ENCODE measurements at regions not wholly inside any gene's neighbourhood (a gene's known extent, or its start where the extent isn't known, plus 50 kb on each side); places are given as distances from the start of the nearest gene placed in this dataset.
"Not testable (repeated sequence)": the region's sequence is repeated elsewhere in the genome, so short reads cannot be mapped to it uniquely, and the experiment has no call there.

GRCh38 chr10:30728766-30729165 is 99.2 kb upstream of the LYZL2 start:
- no peak for DNase-seq

DNA sequence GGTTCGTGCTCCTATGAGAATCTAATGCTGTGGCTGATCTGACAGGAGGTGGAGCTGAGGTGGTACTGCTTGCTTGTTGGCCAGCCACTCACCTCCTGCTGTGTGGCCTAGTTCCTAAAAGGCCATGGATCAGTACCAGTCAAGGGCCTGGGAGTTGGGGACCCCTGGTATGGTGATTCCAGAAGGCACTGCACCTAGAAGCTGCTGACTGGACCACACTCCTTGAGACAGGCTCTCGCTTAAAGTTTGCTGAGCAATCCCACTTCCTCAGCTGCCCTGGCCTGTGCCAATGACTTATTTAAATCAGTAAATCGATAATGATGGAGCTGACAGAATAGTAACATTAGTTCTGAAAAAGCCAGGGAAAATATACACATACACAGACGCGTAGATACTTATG is 98.6 kb upstream of the LYZL2 start:
- DNase-seq = no peak

GRCh38 chr10:30727524-30727923 is 98.0 kb upstream of the LYZL2 start:
- no peak for DNase-seq

GRCh38 chr10:30726783-30727414 is 97.3 kb upstream of the LYZL2 start:
- not testable (repeated sequence) for DNase-seq

DNA sequence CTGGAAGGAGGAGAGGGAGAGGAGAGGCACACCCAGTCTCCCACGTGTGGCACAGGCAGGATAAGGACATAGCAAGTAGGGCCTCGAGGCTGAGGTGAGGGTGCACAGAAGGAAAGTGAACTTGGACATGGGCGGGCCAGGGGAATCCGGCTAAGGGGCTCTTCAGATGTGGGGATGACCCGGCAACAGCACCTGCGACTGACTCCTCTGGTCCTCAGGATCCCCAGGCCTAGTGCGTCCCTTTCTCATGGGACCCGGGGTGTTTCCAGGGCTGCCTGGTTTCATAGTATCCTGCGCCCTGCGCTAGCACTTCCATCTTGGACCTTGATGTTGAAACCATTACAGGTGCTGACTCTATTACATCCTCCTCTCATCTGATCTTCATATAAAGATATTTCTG is 96.1 kb upstream of the LYZL2 start:
- DNase-seq = no peak

DNA sequence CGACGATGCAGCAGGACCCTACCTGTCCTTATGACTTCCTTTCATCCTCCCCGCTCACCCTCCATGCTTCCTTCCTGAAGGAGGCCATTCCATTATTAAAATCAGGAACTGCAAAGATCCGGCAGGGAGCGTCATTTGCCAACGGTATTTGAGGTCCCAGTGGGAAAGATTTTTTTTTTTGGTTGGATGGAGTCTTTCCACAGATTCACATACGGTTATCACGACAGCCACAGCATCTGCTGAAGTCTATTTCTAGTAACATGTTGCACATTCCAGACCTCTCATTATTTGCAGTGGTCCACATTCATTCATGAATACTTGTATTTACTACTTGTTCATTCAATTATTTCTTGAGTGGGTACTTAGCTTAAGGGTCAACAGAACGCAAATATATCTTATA is 94.7 kb upstream of the LYZL2 start:
- no peak for DNase-seq

DNA sequence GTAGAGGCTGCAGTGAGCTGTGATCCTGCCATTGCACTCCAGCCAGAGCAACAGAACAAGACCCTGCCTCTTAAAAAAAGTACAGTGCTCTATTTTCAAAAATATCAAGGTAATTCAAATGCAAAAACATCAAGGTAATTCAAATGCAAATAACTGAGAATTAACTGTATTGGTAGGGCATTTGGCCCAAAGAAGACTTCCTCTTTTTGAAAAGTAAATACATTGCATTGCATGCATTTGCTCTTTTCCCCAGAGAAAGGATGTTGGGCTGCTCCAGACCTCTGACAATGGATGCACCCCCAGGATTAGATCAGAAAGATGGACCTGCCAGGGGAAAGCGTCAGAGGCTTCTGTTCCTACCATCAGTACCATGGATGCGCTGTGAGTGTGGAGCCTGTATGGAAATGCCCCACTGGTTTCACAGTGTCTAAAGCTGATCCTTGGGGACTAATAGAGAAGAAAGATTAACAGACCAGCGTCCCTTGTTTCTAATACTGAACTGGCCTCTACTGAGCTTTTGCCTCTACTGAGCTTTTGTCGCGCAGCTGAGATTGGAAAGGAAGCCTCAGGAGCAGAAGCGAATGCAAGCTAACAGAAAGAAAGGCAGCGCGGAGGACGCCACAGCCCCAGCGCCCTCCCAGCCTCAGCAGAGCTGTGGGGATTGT is 93.5 kb upstream of the LYZL2 start:
- DNase-seq = no peak

GRCh38 chr10:30719832-30720231 is 90.3 kb upstream of the LYZL2 start:
- DNase-seq = no peak

DNA sequence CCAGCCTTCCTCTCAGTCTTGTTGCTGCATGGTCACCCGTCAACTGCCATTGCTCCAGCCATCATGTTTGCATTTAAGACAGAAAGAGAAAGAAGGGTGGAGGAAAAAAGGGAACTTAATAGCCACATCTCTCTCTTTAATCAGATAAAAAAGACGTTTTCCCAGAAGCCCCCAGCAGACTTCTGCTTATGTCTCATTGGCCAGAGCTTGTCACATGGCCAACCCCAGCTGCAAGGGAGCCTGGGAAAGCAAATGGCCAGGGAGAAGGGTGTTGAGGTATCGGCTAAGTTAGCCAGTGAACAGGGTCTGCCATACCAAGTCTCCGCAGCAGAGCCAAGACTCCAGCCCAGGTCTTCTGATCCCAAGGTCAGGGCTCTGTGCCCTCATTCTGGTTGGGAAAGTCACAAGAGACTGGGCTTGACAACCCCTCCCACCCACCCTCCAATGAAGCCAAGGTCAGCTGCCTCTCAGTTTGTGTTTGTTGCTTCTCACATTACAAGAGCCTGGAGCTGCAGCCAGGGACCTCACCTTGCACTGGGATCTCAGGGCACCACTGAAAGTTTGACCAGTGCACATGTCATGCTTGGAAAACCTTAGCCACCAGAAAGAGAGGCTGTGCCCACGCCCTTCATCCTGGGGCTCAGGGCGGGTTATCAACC is 80.3 kb upstream of the LYZL2 start:
- DNase-seq = no peak

DNA sequence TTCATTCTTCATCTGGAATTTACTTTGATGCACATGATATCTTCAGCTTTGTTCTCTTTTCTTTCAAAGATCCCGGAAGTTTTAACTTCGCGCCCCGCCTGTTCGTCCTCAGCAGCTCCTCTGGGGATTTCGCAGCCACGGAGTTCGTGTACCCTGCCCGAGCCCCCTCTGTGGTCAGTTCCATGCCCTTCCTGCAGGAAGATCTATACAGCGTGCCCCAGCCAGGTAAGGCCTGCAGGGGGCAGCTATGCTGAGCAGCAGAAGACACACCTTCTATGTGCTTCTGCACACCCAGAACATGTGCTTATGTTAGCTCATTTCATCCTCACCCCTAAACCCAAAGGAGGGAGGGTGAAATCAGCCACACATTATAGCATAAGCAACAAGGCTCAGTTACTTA is 79.7 kb upstream of the LYZL2 start:
- DNase-seq = no peak

DNA sequence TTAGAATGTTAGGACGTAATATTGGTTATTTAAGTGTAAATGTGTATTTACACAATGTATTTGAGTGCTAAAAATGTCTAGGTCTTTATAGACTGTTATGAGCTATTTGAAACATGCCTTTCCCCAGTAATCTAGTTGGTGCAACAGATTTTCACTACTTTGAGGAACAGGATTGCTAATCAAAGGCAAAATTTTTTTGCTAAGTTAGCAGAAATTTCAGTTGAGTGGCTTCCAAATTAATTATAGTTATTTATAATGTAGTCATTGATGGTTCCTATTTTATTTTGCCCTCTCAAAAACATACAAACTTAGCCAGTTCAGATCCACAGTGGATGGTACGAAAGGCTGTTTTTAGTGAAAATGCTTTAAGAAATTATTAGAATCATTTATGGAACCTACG is 78.7 kb upstream of the LYZL2 start:
- DNase-seq = no peak

DNA sequence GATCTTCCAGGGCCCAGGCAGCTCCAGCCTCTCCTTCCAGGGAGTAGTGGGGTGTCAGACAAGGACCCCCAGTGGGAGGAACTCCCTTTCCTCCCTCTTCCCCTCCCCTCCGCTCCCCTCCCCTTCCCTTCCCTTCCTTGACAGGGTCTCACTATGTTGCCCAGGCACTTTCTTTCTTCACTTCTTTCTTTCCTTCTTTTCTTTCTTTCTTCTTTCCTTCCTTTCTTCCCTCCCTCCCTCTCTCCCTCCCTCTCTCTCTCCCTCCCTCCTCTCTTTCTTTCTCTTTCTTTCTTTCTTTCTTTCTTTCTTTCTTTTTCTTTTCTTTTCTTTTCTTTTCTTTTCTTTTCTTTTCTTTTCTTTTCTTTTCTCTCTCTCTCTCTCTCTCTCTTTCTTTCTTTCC is 76.6 kb upstream of the LYZL2 start:
- DNase-seq = not testable (repeated sequence)

GRCh38 chr10:30705625-30706149 is 76.1 kb upstream of the LYZL2 start:
- DNase-seq = no peak

- DNase-seq = no peak
Measured at GRCh38 chr10:30705101-30705624, 75.6 kb upstream of the LYZL2 start.

DNA sequence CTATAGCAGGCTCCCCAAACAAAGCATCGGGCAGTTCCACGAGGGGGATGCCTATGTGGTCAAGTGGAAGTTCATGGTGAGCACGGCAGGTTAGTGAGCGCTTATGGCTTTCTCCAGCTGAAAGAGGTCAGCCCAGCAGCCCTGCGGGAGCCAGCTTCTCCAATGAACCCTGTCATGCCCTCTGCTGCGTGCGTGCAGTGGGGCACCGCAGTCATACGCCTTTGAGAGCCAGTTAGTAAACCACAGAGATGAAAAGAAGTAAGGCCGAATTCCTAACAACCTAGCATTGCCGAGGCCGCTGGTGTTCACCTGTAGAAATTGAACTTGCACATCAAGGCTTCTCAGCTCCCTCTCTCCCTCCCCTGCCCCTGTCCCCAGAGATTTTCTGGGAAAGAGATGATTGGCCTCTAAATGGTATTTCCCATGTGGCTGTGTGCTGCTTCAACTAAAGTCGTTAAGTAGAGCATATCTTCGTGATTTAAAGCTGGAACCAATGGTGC is 75.1 kb upstream of the LYZL2 start:
- not testable (repeated sequence) for DNase-seq

DNA sequence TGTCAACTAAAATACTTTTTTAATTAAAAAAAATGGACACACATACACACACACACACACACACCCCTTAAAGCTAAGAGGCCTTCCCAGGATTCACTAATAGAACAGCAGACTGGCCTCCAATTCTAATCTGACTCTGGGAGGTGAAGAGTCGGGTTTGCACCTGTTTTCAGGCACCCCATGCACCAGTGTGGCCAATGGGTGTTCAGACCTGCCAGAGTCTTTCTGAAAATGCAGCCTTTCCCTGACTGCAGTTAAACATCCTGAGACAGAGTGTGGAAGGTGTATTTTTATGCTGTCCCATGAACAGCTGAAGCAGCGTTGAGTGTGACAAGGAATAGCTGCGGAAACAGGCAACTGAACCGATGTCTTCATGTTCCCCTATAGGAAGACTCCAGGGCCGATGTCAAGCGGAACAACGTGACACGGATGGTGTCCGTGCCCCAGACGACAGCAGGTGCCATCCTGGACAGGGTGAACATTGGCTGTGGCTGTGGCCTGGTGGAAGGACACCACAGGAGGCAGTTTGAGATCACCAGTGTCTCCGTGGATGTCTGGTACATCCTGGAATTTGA is 74.6 kb upstream of the LYZL2 start:
- DNase-seq = no peak

GRCh38 chr10:30703446-30703845 is 73.9 kb upstream of the LYZL2 start:
- DNase-seq = not testable (repeated sequence)

DNA sequence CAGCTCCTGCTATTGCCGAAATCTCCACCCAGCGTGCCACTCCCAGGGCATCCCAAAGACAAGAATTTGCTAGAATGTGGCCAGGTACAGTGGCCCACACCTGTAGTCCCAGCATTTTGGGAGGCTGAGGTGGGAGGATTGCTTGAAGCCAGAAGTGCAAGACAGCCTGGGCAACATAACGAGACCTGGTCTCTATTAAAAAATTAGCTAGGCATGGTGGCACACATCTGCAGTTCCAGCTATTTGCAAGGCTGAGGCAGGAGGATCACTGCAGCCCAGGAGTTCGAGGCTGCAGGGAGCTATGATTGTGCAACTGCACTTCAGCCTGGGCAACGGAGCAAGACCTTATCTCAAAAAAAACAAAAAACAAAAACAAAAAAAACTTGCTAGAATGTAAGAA is 73.3 kb upstream of the LYZL2 start:
- DNase-seq = no peak

GRCh38 chr10:30701451-30702173 is 72.1 kb upstream of the LYZL2 start:
- no peak for DNase-seq

GRCh38 chr10:30697806-30698205 is 68.3 kb upstream of the LYZL2 start:
- no peak for DNase-seq

GRCh38 chr10:30697221-30697620 is 67.7 kb upstream of the LYZL2 start:
- not testable (repeated sequence) for DNase-seq

GRCh38 chr10:30696416-30697185 is 67.0 kb upstream of the LYZL2 start:
- not testable (repeated sequence) for DNase-seq
